ENCODE measurements at regions not wholly inside any gene's neighbourhood (a gene's known extent, or its start where the extent isn't known, plus 50 kb on each side); places are given as distances from the start of the nearest gene placed in this dataset.

DNA sequence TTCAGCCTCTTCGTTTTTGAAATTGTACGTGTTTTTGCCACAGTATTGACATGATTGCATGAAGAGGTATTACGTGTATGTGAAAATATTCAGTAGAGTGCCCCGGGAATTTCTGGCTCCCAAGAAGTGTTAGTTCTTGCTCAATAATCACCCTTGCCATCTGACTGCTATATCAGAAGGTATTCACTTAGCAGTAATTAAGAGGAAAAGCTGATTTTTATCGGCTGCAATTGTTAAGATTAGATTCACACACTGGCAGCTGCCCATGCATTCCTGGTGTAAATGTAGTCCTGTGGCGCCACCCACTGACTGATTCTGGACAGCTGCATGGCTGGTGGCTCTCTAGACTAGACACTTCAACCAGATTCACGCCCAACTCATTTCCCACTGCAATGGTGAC is 440.1 kb upstream of the ADAMTS16 start:
- ATAC-seq (ENCODE audit: low read depth), result peak; percentile 73
- Histone ChIP-seq H3K27ac (ENCODE audit: poor library complexity, severe bottlenecking) (no peak overlapping the region), H3K9me3 (ENCODE audit: severe bottlenecking) (no peaks in the 10 kb centered on the region), H3K4me1 (ENCODE audit: insufficient read depth, poor library complexity, severe bottlenecking) (no peaks in the 10 kb centered on the region), H3K4me3 (ENCODE audit: severe bottlenecking) (no peak overlapping the region), H3K27me3 (ENCODE audit: insufficient read depth, poor library complexity, severe bottlenecking) (peaks cover 35% of the 10 kb centered on the region), H3K36me3 (ENCODE audit: low read depth) (no peaks in the 10 kb centered on the region)
- TF ChIP-seq, protein P1, sequence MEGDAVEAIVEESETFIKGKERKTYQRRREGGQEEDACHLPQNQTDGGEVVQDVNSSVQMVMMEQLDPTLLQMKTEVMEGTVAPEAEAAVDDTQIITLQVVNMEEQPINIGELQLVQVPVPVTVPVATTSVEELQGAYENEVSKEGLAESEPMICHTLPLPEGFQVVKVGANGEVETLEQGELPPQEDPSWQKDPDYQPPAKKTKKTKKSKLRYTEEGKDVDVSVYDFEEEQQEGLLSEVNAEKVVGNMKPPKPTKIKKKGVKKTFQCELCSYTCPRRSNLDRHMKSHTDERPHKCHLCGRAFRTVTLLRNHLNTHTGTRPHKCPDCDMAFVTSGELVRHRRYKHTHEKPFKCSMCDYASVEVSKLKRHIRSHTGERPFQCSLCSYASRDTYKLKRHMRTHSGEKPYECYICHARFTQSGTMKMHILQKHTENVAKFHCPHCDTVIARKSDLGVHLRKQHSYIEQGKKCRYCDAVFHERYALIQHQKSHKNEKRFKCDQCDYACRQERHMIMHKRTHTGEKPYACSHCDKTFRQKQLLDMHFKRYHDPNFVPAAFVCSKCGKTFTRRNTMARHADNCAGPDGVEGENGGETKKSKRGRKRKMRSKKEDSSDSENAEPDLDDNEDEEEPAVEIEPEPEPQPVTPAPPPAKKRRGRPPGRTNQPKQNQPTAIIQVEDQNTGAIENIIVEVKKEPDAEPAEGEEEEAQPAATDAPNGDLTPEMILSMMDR (IDR thresholded peaks at IDR 0.05; ENCODE audit: poor library complexity, severe bottlenecking), result peak; percentile 75
- DNase-seq (ENCODE audit: low spot score), result no peak

DNA sequence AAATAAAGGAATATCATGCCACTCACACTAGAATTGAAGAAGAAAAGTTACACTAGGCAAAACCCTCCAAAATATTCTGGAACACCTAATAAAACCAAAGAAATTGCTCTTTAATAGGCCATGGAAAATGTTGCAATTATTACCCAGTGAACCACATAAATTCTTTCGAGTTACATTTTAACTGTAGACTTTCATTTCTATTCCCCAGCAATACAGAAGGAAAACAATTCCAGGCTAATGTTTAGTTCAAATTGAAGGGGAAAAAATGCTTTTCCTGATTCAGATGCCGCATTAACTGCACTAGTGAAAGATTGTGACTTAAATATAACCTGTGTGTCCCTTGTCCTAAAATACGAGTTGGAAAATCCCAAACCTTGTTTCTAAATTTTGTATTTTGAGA is 439.3 kb upstream of the ADAMTS16 start:
- H3K27ac ChIP-seq (ENCODE audit: poor library complexity, severe bottlenecking), result no peak overlapping the region
- no peak overlapping the region for H3K4me3 ChIP-seq (ENCODE audit: severe bottlenecking)
- no peak for ATAC-seq (ENCODE audit: low read depth)
- peaks cover 35% of the 10 kb centered on the region for H3K27me3 ChIP-seq (ENCODE audit: insufficient read depth, poor library complexity, severe bottlenecking)
- no peaks in the 10 kb centered on the region for H3K4me1 ChIP-seq (ENCODE audit: insufficient read depth, poor library complexity, severe bottlenecking)
- H3K9me3 ChIP-seq (ENCODE audit: severe bottlenecking), result no peaks in the 10 kb centered on the region
- DNase-seq (ENCODE audit: low spot score), result no peak
- H3K36me3 ChIP-seq (ENCODE audit: low read depth), result no peaks in the 10 kb centered on the region
- TF ChIP-seq, protein P1 (IDR thresholded peaks at IDR 0.05; ENCODE audit: poor library complexity, severe bottlenecking), result no peak

DNA sequence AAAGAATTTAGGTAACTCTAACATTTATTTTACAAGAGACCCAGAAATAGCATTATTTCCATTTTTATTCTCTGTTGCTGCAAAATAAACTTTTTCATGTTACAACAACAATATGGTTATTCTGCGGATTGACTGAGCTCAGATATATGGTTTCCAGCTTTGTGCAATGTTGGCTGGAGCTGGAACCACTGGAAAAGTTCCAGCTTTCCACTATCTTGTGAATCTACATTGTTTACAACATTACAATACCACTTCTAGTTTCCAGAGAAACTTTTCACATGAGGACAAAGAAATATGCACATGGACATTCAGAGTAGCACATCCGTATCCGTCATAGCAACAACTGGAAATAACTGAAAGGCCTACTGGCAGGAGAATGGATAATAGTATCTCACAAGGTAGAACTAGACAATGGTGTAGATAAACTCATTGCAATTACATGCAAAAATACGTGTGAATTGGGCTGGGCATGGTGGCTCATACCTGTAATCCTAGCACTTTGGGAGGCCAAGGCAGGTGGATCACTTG is 436.1 kb upstream of the ADAMTS16 start:
- Histone ChIP-seq H3K4me1 (ENCODE audit: insufficient read depth, poor library complexity, severe bottlenecking) (no peaks in the 10 kb centered on the region), H3K36me3 (ENCODE audit: low read depth) (no peaks in the 10 kb centered on the region), H3K27me3 (ENCODE audit: insufficient read depth, poor library complexity, severe bottlenecking) (peaks cover 25% of the 10 kb centered on the region), H3K9me3 (ENCODE audit: severe bottlenecking) (no peaks in the 10 kb centered on the region), H3K4me3 (ENCODE audit: severe bottlenecking) (no peak overlapping the region), H3K27ac (ENCODE audit: poor library complexity, severe bottlenecking) (no peak overlapping the region)
- ATAC-seq (ENCODE audit: low read depth) (no peak), DNase-seq (ENCODE audit: low spot score) (no peak)
- TF ChIP-seq, protein P1 (IDR thresholded peaks at IDR 0.05; ENCODE audit: poor library complexity, severe bottlenecking), result no peak

DNA sequence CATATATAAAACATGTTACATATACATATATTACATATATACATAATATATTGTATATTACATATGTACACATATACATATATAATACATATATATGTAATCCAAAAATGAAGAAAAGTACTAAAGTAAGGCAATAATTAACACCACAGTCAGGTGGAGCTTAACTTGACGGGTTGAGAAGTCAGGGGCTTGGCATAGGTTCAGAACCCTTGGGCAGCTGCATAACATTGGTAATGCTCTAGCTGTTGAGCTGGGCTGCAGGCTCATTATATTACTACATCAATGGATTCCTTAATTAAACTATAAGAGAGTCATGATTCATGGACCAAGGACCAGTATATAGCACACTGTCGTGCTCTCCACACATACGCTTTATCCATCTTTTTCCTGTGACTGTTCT is 435.2 kb upstream of the ADAMTS16 start:
- Histone ChIP-seq H3K27ac (ENCODE audit: poor library complexity, severe bottlenecking) (no peak overlapping the region), H3K27me3 (ENCODE audit: insufficient read depth, poor library complexity, severe bottlenecking) (peaks cover 15% of the 10 kb centered on the region), H3K36me3 (ENCODE audit: low read depth) (no peaks in the 10 kb centered on the region), H3K4me1 (ENCODE audit: insufficient read depth, poor library complexity, severe bottlenecking) (no peaks in the 10 kb centered on the region), H3K4me3 (ENCODE audit: severe bottlenecking) (no peak overlapping the region), H3K9me3 (ENCODE audit: severe bottlenecking) (no peaks in the 10 kb centered on the region)
- no peak for DNase-seq (ENCODE audit: low spot score)
- ATAC-seq (ENCODE audit: low read depth), result no peak
- TF ChIP-seq, protein P1 (IDR thresholded peaks at IDR 0.05; ENCODE audit: poor library complexity, severe bottlenecking), result no peak

DNA sequence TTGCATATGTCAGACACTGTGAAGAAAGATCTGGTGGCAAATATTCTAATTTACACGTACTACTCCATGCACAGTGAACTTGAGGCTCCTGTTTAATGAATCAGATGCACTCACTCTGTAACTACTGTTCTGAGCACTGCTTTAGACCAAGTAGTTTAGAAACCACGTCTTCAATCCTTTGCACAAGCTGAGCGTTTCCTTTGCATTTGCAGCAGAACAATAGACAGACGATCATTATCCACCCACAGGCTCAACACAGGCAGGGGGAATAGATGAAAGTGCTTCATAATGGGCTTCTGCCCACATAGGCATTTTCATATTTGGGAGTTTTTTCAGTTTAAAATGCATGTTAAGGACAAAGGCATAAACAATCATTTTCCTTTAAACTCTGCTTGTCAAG is 423.3 kb upstream of the ADAMTS16 start:
- Histone ChIP-seq H3K4me1 (ENCODE audit: insufficient read depth, poor library complexity, severe bottlenecking) (no peaks in the 10 kb centered on the region), H3K9me3 (ENCODE audit: severe bottlenecking) (peaks cover 3% of the 10 kb centered on the region), H3K4me3 (ENCODE audit: severe bottlenecking) (no peak overlapping the region), H3K27me3 (ENCODE audit: insufficient read depth, poor library complexity, severe bottlenecking) (peaks cover 10% of the 10 kb centered on the region), H3K27ac (ENCODE audit: poor library complexity, severe bottlenecking) (no peak overlapping the region), H3K36me3 (ENCODE audit: low read depth) (no peaks in the 10 kb centered on the region)
- TF ChIP-seq, protein P1 (IDR thresholded peaks at IDR 0.05; ENCODE audit: poor library complexity, severe bottlenecking), result no peak
- ATAC-seq (ENCODE audit: low read depth), result no peak
- DNase-seq (ENCODE audit: low spot score), result no peak
